Transverse colon (tissue), 3 donors: ENCODE measurements at regions not wholly inside any gene's neighbourhood (a gene's known extent, or its start where the extent isn't known, plus 50 kb on each side); places are given as distances from the start of the nearest gene placed in this dataset.

ENCODE experiments used
- CTCF ChIP-seq, 5 experiments: fragments of 200-600 bp in 3 of 5; fragments of 450-650 bp in 2 of 5; sonication (generic) in 3 of 5; IDR thresholded peaks; 1 replicate in 2 of 5; 2 replicates in 3 of 5; pipeline ENCODE4 v1.5.1; 2016 to 2017; ENCODE audit warnings: antibody characterized with exemption in 5 of 5, inconsistent platforms in 3 of 5, mild to moderate bottlenecking in 2 of 5, moderate library complexity in 1 of 5
- POLR2A ChIP-seq: fragments of 450-650 bp; IDR thresholded peaks from one replicate; pipeline ENCODE4 v1.6.1; 2016; ENCODE audit warnings: antibody characterized with exemption, mild to moderate bottlenecking, moderate library complexity

DNA sequence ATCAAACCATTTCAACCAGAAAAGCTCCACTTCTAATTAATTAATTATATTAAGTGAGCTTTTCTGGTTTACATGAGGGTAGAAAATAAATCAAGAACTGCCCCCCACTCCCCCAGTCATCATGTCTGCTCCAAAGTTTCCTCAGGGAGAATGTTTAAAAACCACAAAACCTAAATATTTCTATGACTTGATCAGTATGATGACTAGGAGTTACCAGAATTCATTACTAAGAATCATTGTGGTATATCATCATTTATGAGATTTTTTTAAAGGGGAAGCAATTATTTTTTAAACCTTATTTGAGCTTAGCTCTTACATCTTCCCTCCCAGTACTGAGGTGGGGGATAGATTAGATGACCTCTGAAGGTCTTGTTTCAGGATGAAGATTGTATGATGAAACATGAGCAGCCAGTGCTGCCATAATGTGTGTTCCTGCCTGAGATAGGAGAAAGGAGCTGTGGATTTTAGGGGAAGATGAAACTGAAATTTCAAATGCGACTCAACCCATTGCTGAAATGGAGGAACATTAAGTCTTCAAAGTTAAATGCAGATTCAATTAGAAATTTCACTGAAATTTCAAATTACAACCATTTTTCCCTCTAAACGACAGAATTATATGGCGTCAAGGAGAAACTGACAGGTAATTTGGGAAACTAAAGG is 401.3 kb upstream of the CADM1 start:
- TF ChIP-seq CTCF (IDR thresholded peaks at IDR 0.05) (no peak), POLR2A (no peak)
